Kidney tubule cell (primary cell): ENCODE measurements at regions not wholly inside any gene's neighbourhood (a gene's known extent, or its start where the extent isn't known, plus 50 kb on each side); places are given as distances from the start of the nearest gene placed in this dataset.

Experiments
- DNase-seq: peaks from one replicate; pipeline ENCODE4 v3.0.0-alpha.2; 2018; ENCODE audit warnings: low spot score

- no peak for DNase-seq
These were observed 225.1 kb downstream of the BCAT1 start for GRCh38 chr12:24723759-24724158.

GRCh38 chr12:24721191-24721590 lies 227.7 kb downstream of the BCAT1 start:
- DNase-seq = no peak

GRCh38 chr12:24719293-24719721 lies 229.6 kb downstream of the BCAT1 start:
- DNase-seq = peak; percentile 93

- DNase-seq = no peak
These were observed 230.3 kb downstream of the BCAT1 start for GRCh38 chr12:24718617-24719016.

GRCh38 chr12:24714237-24714636 lies 234.7 kb downstream of the BCAT1 start:
- DNase-seq = no peak

- DNase-seq = no peak
These were observed 237.6 kb downstream of the BCAT1 start for GRCh38 chr12:24711056-24712008.

- peak; percentile 58 for DNase-seq
These were observed 239.7 kb downstream of the BCAT1 start for GRCh38 chr12:24709216-24709615.

GRCh38 chr12:24708718-24709117 lies 240.2 kb downstream of the BCAT1 start:
- no peak for DNase-seq

GRCh38 chr12:24708043-24708442 lies 240.9 kb downstream of the BCAT1 start:
- DNase-seq = no peak

- no peak for DNase-seq
These were observed 241.6 kb downstream of the BCAT1 start for GRCh38 chr12:24707334-24707733.

- DNase-seq = no peak
These were observed 243.1 kb downstream of the BCAT1 start for GRCh38 chr12:24705741-24706358.

GRCh38 chr12:24705216-24705615 lies 243.7 kb downstream of the BCAT1 start:
- DNase-seq = no peak

GRCh38 chr12:24701343-24701742 lies 247.6 kb downstream of the BCAT1 start:
- DNase-seq = no peak

GRCh38 chr12:24698972-24699371 lies 249.9 kb downstream of the BCAT1 start:
- DNase-seq = no peak

GRCh38 chr12:24697769-24698168 lies 251.1 kb downstream of the BCAT1 start:
- DNase-seq = no peak

- DNase-seq = no peak
These were observed 251.6 kb downstream of the BCAT1 start for GRCh38 chr12:24697295-24697694.

- no peak for DNase-seq
These were observed 252.1 kb downstream of the BCAT1 start for GRCh38 chr12:24696800-24697199.

GRCh38 chr12:24695657-24696329 lies 253.1 kb downstream of the BCAT1 start:
- no peak for DNase-seq

- DNase-seq = no peak
These were observed 253.8 kb downstream of the BCAT1 start for GRCh38 chr12:24695103-24695502.

- DNase-seq = no peak
These were observed 260.3 kb downstream of the BCAT1 start for GRCh38 chr12:24688601-24689000.

GRCh38 chr12:24681570-24681969 lies 267.3 kb downstream of the BCAT1 start:
- DNase-seq = no peak

- DNase-seq = no peak
These were observed 269.8 kb downstream of the BCAT1 start for GRCh38 chr12:24679126-24679525.

GRCh38 chr12:24678436-24678835 lies 270.5 kb downstream of the BCAT1 start:
- no peak for DNase-seq
